OCI-LY7 (cell line): ENCODE measurements at regions not wholly inside any gene's neighbourhood (a gene's known extent, or its start where the extent isn't known, plus 50 kb on each side); places are given as distances from the start of the nearest gene placed in this dataset.

Source experiments
- BruUV-seq: library from RNA; stranded (reverse); fragments of 400-500 nt; replicated peaks from 2 replicates; lab custom pipeline; 2021; lab: Mats Ljungman, UMichigan
- CTCF ChIA-PET: fragments of 300-600 bp; sonication (Branson Sonifier 250); formaldehyde crosslinking; loops from one replicate; lab custom pipeline; 2022; ENCODE audit warnings: antibody characterized with exemption; ENCODE audit not compliant: unreplicated experiment; lab: Charles Lee
- POLR2A ChIA-PET: fragments of 300-600 bp; sonication (Branson Sonifier 250); formaldehyde crosslinking; loops from one replicate; lab custom pipeline; 2022; ENCODE audit warnings: antibody characterized with exemption; lab: Charles Lee
- DNase-seq: peaks from one replicate; pipeline ENCODE4 v3.0.0-alpha.2; 2015; ENCODE audit warnings: low spot score
- H2AFZ ChIP-seq: fragments of 200-600 bp; sonication (generic), shearing (Covaris generic); 2 replicates; pipeline ENCODE4 v1.6.1; 2014; ENCODE audit warnings: mild to moderate bottlenecking, antibody characterized with exemption, low read length, moderate library complexity
- H3K27ac ChIP-seq: fragments of 200-600 bp; sonication (generic); 2 replicates; pipeline ENCODE4 v1.5.1; 2014; ENCODE audit warnings: mixed run types, low read depth, mild to moderate bottlenecking, moderate library complexity, low read length, inconsistent platforms; ENCODE audit not compliant: poor library complexity, severe bottlenecking
- H3K36me3 ChIP-seq: fragments of 200-600 bp; sonication (generic); 2 replicates; pipeline ENCODE4 v1.6.1; 2014; ENCODE audit warnings: mild to moderate bottlenecking, antibody characterized with exemption, low read length, moderate library complexity, mixed read lengths; ENCODE audit not compliant: insufficient read depth
- H3K4me1 ChIP-seq: fragments of 200-600 bp; sonication (generic); 2 replicates; pipeline ENCODE4 v1.5.1; 2014; ENCODE audit warnings: mild to moderate bottlenecking, low read length; ENCODE audit not compliant: insufficient read depth, poor library complexity, severe bottlenecking
- H3K4me2 ChIP-seq: fragments of 200-600 bp; sonication (generic); 2 replicates; pipeline ENCODE4 v1.6.1; 2014; ENCODE audit warnings: mild to moderate bottlenecking, low read length
- H3K4me3 ChIP-seq: fragments of 200-600 bp; sonication (generic); 2 replicates; pipeline ENCODE4 v1.5.1; 2014; ENCODE audit warnings: mild to moderate bottlenecking, low read depth, low read length; ENCODE audit not compliant: poor library complexity, severe bottlenecking
- H3K79me2 ChIP-seq: fragments of 200-600 bp; sonication (generic); 2 replicates; pipeline ENCODE4 v1.6.1; 2016; ENCODE audit warnings: low read depth, mild to moderate bottlenecking, low read length, moderate library complexity, mixed read lengths; ENCODE audit not compliant: insufficient read depth
- H3K9me2 ChIP-seq: fragments of 200-600 bp; sonication (generic); 2 replicates; pipeline ENCODE4 v1.6.1; 2016; ENCODE audit warnings: mild to moderate bottlenecking, low read length, mixed read lengths; ENCODE audit not compliant: insufficient read depth
- H3K9me3 ChIP-seq: fragments of 200-600 bp; sonication (generic); 2 replicates; pipeline ENCODE4 v1.6.1; 2014; ENCODE audit warnings: mild to moderate bottlenecking, mixed run types, low read length, mixed read lengths
- H4K20me1 ChIP-seq: fragments of 200-600 bp; sonication (generic); 2 replicates; pipeline ENCODE4 v1.6.1; 2014; ENCODE audit warnings: mild to moderate bottlenecking, antibody characterized with exemption, low read length, moderate library complexity, mixed read lengths; ENCODE audit not compliant: insufficient read depth
- EZH2phosphoT487 ChIP-seq: fragments of 200-600 bp; sonication (generic); IDR thresholded peaks from 2 replicates; pipeline ENCODE4 v1.6.1; 2018; ENCODE audit warnings: low read depth, borderline replicate concordance, mild to moderate bottlenecking, mixed run types, antibody characterized with exemption, low read length, moderate library complexity, mixed read lengths
- intact Hi-C: fragments of 100-400 bp; cut with micrococcal nuclease; formaldehyde crosslinking; loops from one replicate; pipeline ENCODE4 v1.10.0; 2022; ENCODE audit not compliant: unreplicated experiment
- TF ChIP-seq, protein P1 (sequence below): fragments of 200-600 bp; sonication (generic); conservative IDR thresholded peaks from 2 replicates; pipeline ENCODE4 v1.5.1; 2014; ENCODE audit warnings: mild to moderate bottlenecking, antibody characterized with exemption, low read length, moderate library complexity, mixed read lengths

DNA sequence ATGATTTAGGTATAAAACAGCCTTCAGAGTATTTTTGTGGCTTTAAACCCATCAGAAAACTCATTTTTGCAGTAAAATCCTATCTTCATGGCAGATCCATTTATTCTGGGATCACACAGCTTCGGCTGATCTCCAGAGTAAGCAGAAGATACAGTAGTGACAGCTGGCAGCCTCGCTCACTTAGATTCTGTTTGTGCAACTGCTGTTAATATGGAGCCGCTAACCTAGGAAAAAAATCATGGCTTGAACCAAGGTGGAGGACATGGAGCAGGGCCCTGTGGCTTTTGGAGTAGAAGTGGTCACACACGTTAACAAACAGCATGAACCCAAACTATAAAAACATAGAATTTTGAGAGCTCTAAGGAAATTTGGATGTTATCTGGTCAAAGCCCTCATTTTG is 137.2 kb upstream of the ARHGAP5 start:
- Histone ChIP-seq H3K4me3 (no peak overlapping the region), H3K9me2 (no peaks in the 10 kb centered on the region), H3K4me2 (no peak overlapping the region), H4K20me1 (no peaks in the 10 kb centered on the region), H2AFZ (no peak overlapping the region), H3K36me3 (no peaks in the 10 kb centered on the region), H3K27ac (no peak overlapping the region), H3K4me1 (peaks cover 4% of the 10 kb centered on the region), H3K9me3 (no peaks in the 10 kb centered on the region), H3K79me2 (no peaks in the 10 kb centered on the region)
- no peak for DNase-seq
- TF ChIP-seq EZH2phosphoT487: no peak
- TF ChIP-seq, protein P1, sequence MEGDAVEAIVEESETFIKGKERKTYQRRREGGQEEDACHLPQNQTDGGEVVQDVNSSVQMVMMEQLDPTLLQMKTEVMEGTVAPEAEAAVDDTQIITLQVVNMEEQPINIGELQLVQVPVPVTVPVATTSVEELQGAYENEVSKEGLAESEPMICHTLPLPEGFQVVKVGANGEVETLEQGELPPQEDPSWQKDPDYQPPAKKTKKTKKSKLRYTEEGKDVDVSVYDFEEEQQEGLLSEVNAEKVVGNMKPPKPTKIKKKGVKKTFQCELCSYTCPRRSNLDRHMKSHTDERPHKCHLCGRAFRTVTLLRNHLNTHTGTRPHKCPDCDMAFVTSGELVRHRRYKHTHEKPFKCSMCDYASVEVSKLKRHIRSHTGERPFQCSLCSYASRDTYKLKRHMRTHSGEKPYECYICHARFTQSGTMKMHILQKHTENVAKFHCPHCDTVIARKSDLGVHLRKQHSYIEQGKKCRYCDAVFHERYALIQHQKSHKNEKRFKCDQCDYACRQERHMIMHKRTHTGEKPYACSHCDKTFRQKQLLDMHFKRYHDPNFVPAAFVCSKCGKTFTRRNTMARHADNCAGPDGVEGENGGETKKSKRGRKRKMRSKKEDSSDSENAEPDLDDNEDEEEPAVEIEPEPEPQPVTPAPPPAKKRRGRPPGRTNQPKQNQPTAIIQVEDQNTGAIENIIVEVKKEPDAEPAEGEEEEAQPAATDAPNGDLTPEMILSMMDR: no peak
- ChIA-PET POLR2A (no interaction called here), CTCF (interaction anchor here (1.0 kb wide), 1 partner anchor 13 kb away, joined by 5 read pairs; no protein-coding TSS in a partner anchor)
- no TSS peak for BruUV-seq
- intact Hi-C loops: no loop called here

DNA sequence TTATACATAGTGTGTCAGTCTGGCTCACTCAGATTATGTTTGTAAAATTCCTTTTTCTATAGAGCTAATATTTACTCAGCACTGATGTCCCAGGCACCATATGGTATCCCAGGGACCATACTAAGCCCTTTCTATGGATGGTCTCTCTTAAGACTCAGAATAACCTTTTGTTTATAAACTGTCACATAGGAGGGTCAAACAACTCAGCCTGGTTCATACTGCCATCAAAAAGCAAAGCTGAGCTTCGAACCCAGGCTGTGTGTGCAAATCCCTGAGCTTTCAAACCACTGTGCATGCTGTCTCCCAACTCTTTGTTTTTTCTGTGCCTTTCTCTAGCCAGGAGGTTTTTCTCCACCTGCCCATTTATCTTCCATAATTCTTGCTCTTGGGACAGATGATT is 135.6 kb upstream of the ARHGAP5 start:
- CTCF ChIA-PET: no interaction called here
- no TSS peak for BruUV-seq

More for the DNA sequence above, 135.6 kb upstream of the ARHGAP5 start:
- Histone ChIP-seq H3K4me1 (peaks cover 11% of the 10 kb centered on the region), H3K9me3 (no peaks in the 10 kb centered on the region), H3K4me3 (no peak overlapping the region), H4K20me1 (no peaks in the 10 kb centered on the region), H2AFZ (no peak overlapping the region), H3K36me3 (no peaks in the 10 kb centered on the region), H3K27ac (no peak overlapping the region), H3K9me2 (no peaks in the 10 kb centered on the region), H3K4me2 (no peak overlapping the region), H3K79me2 (no peaks in the 10 kb centered on the region)
- no peak for DNase-seq
- POLR2A ChIA-PET: interaction anchor here (0.5 kb wide), 1 partner anchor 378 kb away, joined by 7 read pairs; no protein-coding TSS in a partner anchor
- intact Hi-C loops: no loop called here
- no peak for TF ChIP-seq EZH2phosphoT487
- TF ChIP-seq, protein P1: no peak
